Omental fat pad (tissue), 3 donors: ENCODE measurements at regions not wholly inside any gene's neighbourhood (a gene's known extent, or its start where the extent isn't known, plus 50 kb on each side); places are given as distances from the start of the nearest gene placed in this dataset.
"Not testable (repeated sequence)": the region's sequence is repeated elsewhere in the genome, so short reads cannot be mapped to it uniquely, and the experiment has no call there.

Source experiments
- ATAC-seq: fragments of 150-250 bp; one replicate; pipeline ENCODE4 v1.9.1; 2016; ENCODE audit warnings: mild to moderate bottlenecking, moderate library complexity; ENCODE audit not compliant: low FRiP score
- DNase-seq: peaks from one replicate; pipeline ENCODE4 v3.0.0-alpha.2; 2019; ENCODE audit warnings: low spot score
- CTCF ChIP-seq, 3 donors: fragments of 450-650 bp; IDR thresholded peaks; one replicate each; pipeline ENCODE4 v1.5.1; 2016 to 2017; ENCODE audit warnings: antibody characterized with exemption in 3 of 3, mild to moderate bottlenecking in 3 of 3, moderate library complexity in 2 of 3

GRCh38 chr10:81594991-81595390 lies 280.0 kb upstream of the NRG3 start:
- no peak for TF ChIP-seq CTCF (IDR thresholded peaks at IDR 0.05)
- DNase-seq (no peak), ATAC-seq (no peak)

DNA sequence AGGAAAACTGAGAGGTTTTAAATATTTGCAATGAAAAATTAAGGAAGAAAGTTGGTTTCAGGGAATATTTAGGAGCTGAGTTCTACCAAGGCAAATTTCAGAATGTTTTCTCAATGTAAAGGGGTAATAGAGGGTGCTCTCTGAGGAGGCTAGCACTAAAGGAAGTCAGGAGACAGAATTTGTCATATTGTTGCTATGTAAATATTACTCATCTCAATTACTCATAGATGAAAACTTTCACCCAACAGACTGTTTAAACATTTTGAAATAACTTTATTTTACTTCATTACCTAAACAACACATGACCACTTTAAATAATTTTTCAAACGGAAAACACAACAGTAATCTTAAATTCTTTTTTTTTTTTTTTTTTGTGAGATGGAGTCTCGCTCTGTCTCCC lies 274.8 kb upstream of the NRG3 start:
- ATAC-seq (no peak), DNase-seq (no peak)
- TF ChIP-seq CTCF (IDR thresholded peaks at IDR 0.05) = no peak

- TF ChIP-seq CTCF (IDR thresholded peaks at IDR 0.05) = no peak
- ATAC-seq = no peak
- DNase-seq = no peak
Measured at GRCh38 chr10:81603106-81603620, 271.8 kb upstream of the NRG3 start.

DNA sequence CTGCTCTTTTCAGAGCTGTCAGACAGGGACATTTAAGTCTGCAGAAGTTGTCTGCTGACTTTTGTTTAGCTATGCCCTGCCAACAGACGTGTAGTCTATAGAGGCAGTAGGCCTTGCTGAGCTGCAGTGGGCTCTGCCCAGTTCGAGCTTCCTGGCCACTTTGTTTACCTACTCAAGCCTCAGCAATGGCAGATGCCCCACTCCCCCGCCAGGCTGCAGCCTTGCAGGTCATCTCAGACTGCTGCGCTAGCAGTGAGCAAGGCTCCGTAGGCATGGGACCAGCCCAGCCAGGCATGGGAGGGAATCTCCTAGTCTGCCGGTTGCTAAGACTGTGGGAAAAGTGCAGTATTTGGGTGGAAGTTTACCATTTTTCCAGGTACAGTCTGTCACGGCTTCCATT lies 230.5 kb upstream of the NRG3 start:
- ATAC-seq, DNase-seq: not testable (repeated sequence)

DNA sequence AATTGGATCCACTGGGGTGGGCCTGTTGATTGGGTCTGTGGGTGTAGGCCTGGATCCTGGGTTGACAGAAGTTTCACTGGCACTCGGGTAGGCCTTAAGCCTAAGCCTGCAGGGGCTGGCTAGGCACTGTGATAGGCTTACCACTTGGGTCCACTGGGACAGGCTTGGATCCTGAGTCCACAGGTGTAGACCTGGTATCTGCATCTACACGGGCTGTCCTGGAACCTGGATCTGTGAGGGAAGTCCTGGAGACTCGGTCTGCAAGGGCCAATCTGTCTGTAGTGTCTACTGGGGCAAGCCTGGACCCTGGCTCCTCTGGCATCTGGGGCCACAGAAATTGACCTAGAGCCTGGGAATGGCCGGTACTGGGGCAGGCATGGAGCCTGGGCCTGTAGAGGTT lies 219.0 kb upstream of the NRG3 start:
- no peak for DNase-seq
- no peak for ATAC-seq
- no peak for TF ChIP-seq CTCF (IDR thresholded peaks at IDR 0.05)

DNA sequence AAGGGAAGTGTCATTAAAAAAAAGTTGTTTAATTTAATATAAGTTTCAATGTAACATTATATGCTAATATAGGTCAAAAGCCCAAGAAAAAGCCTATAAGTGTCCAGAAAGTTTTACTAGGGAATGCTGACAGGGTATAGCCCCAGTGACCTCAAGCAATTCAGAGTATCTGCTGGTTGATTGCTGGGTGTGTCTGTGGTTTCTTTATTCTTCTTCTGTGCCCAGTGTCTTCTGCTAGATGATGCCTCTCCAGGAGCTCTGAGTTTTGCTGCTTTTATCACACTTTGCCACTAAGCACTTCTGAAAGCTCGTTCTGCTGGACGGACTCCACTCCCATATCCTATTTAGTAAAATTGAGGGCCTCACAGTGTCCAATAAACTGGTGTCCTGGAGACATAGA lies 212.2 kb upstream of the NRG3 start:
- no peak for TF ChIP-seq CTCF (IDR thresholded peaks at IDR 0.05)
- DNase-seq (no peak), ATAC-seq (no peak)

GRCh38 chr10:81664800-81665199 lies 210.2 kb upstream of the NRG3 start:
- DNase-seq, ATAC-seq: not testable (repeated sequence)

DNA sequence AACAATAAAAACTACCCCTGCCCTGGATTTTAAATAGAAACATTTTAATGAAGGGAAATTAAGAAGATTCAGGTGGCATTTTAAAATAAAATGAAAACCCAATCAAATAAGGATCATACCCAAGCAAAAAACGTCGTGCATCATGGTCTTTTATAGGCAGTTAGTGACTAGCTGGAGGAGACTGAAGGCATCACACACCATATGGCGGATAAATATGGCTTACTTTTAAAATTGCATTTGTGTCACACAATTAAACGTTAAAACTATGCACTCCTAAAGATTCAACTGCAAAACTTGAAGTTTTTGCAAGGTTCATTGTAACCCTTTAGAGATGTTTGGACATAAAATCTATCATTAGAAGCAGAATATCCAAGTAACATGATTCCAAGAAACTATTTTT lies 200.1 kb upstream of the NRG3 start:
- no peak for DNase-seq
- no peak for TF ChIP-seq CTCF (IDR thresholded peaks at IDR 0.05)
- ATAC-seq = no peak
